CD14-positive monocyte (primary cell): ENCODE measurements at regions not wholly inside any gene's neighbourhood (a gene's known extent, or its start where the extent isn't known, plus 50 kb on each side); places are given as distances from the start of the nearest gene placed in this dataset.

Experiments used
- DNase-seq, 3 donors: peaks; one replicate each; pipeline ENCODE4 v3.0.0-alpha.2; 2011 to 2022
- H2AFZ ChIP-seq: 2 replicates; pipeline ENCODE4 v1.6.0; 2012; ENCODE audit warnings: mild to moderate bottlenecking, low read depth, low read length, inconsistent platforms; ENCODE audit not compliant: insufficient read depth, poor library complexity, severe bottlenecking
- H3K27ac ChIP-seq, 2 donors: 1 replicate in 1 of 2; 2 replicates in 1 of 2; pipeline ENCODE4 v1.5.1; 2012 to 2013; ENCODE audit warnings: low read length in 2 of 2, control low read depth in 1 of 2, inconsistent platforms in 1 of 2, low read depth in 1 of 2, mild to moderate bottlenecking in 1 of 2
- H3K27me3 ChIP-seq, 2 donors: one replicate each; pipeline versions ENCODE4 v1.6.0 to v1.6.1; 2011 to 2013; ENCODE audit warnings: low read length in 2 of 2; ENCODE audit not compliant: control insufficient read depth in 2 of 2, insufficient read depth in 2 of 2
- H3K36me3 ChIP-seq, 2 donors: replicated peaks in 1 of 2; 1 replicate in 1 of 2; 2 replicates in 1 of 2; pipeline versions ENCODE4 v1.5.1 to v1.6.1; 2012 to 2013; ENCODE audit warnings: low read length in 2 of 2, control low read depth in 1 of 2, inconsistent platforms in 1 of 2, mild to moderate bottlenecking in 1 of 2; ENCODE audit not compliant: insufficient read depth in 2 of 2, control insufficient read depth in 1 of 2
- H3K4me1 ChIP-seq, 2 donors: 1 replicate in 1 of 2; 2 replicates in 1 of 2; pipeline versions ENCODE4 v1.5.1 to v1.6.1; 2012 to 2013; ENCODE audit warnings: low read length in 2 of 2, control low read depth in 1 of 2, inconsistent platforms in 1 of 2, mild to moderate bottlenecking in 1 of 2, moderate library complexity in 1 of 2; ENCODE audit not compliant: insufficient read depth in 2 of 2, control insufficient read depth in 1 of 2
- H3K4me2 ChIP-seq: replicated peaks from 2 replicates; pipeline ENCODE3; 2012; ENCODE audit warnings: low read length, moderate library complexity, mild to moderate bottlenecking; ENCODE audit not compliant: poor library complexity, severe bottlenecking; ENCODE audit errors: extremely low read depth
- H3K4me3 ChIP-seq, 3 experiments: fragments of 200-600 bp in 1 of 3; sonication (generic) in 1 of 3; replicated peaks in 1 of 3; 1 replicate in 2 of 3; 2 replicates in 1 of 3; pipeline ENCODE4 v1.5.1; 2011 to 2013; ENCODE audit warnings: low read length in 3 of 3, mild to moderate bottlenecking in 3 of 3, control low read depth in 2 of 3, low read depth in 2 of 3, inconsistent platforms in 1 of 3, moderate library complexity in 1 of 3
- H3K79me2 ChIP-seq: 2 replicates; pipeline ENCODE4 v1.6.0; 2012; ENCODE audit warnings: mild to moderate bottlenecking, control low read depth, inconsistent platforms, low read length, moderate library complexity; ENCODE audit not compliant: insufficient read depth
- H3K9ac ChIP-seq: 2 replicates; pipeline ENCODE4 v1.6.0; 2017; ENCODE audit warnings: low read length, mild to moderate bottlenecking; ENCODE audit not compliant: insufficient read depth, poor library complexity, severe bottlenecking
- H3K9me3 ChIP-seq, 2 donors: replicated peaks in 1 of 2; 1 replicate in 1 of 2; 2 replicates in 1 of 2; pipeline versions ENCODE4 v1.5.1 to v1.6.1; 2012 to 2013; ENCODE audit warnings: low read length in 2 of 2, control low read depth in 1 of 2; ENCODE audit not compliant: control insufficient read depth in 1 of 2, insufficient read depth in 1 of 2
- H4K20me1 ChIP-seq: 2 replicates; pipeline ENCODE4 v1.6.0; 2012; ENCODE audit warnings: mild to moderate bottlenecking, low read length, control low read depth, moderate library complexity; ENCODE audit not compliant: insufficient read depth
- H3K27ac Mint-ChIP-seq, 7 donors: one replicate each; pipeline ENCODE4 v1.8.0; 2020; ENCODE audit warnings: mild to moderate bottlenecking in 7 of 7, mixed read lengths in 7 of 7, moderate library complexity in 6 of 7, inconsistent platforms in 2 of 7
- H3K27me3 Mint-ChIP-seq, 3 donors: one replicate each; pipeline ENCODE4 v1.8.0; 2021 to 2022; ENCODE audit warnings: low read depth in 3 of 3, mild to moderate bottlenecking in 3 of 3, mixed read lengths in 3 of 3, moderate library complexity in 3 of 3, inconsistent platforms in 1 of 3
- H3K36me3 Mint-ChIP-seq, 2 donors: one replicate each; pipeline ENCODE4 v1.8.0; 2020; ENCODE audit warnings: mixed read lengths in 2 of 2, inconsistent platforms in 1 of 2, mild to moderate bottlenecking in 1 of 2
- H3K4me1 Mint-ChIP-seq: one replicate; pipeline ENCODE4 v1.8.0; 2020; ENCODE audit warnings: mild to moderate bottlenecking, mixed read lengths
- H3K4me3 Mint-ChIP-seq, 2 donors: one replicate each; pipeline ENCODE4 v1.8.0; 2020; ENCODE audit warnings: mild to moderate bottlenecking in 2 of 2, mixed read lengths in 2 of 2, moderate library complexity in 1 of 2
- H3K9me3 Mint-ChIP-seq, 7 donors: one replicate each; pipeline ENCODE4 v1.8.0; 2020 to 2022; ENCODE audit warnings: mixed read lengths in 7 of 7, mild to moderate bottlenecking in 6 of 7, moderate library complexity in 6 of 7, inconsistent platforms in 2 of 7
- CTCF ChIP-seq: fragments of 200-600 bp; IDR thresholded peaks from one replicate; pipeline ENCODE4 v1.8.0; 2022; ENCODE audit warnings: antibody characterized with exemption, mild to moderate bottlenecking
- WGBS: methylation state at CpG from one replicate; pipeline ENCODE4 v1.1.5; 2013; ENCODE audit warnings: missing lambda C conversion rate; ENCODE audit not compliant: insufficient coverage; 5-methylcytosine and 5-hydroxymethylcytosine counted together
- intact Hi-C, 2 donors: fragments of 100-400 bp; cut with micrococcal nuclease; formaldehyde crosslinking; loops; one replicate each; pipeline versions ENCODE4 v1.15.0 to v1.15.1; 2023

- Histone ChIP-seq H3K4me2 (no peak overlapping the region), H3K4me1 (no peaks in the 10 kb centered on the region), H3K27me3 (no peaks in the 10 kb centered on the region), H3K9ac (no peak overlapping the region), H3K9me3 (peaks cover 0 to 7% of the 10 kb centered on the region in 2 donors), H3K36me3 (no peaks in the 10 kb centered on the region), H3K4me3 (no peak overlapping the region), H2AFZ (no peak overlapping the region), H3K27ac (no peak overlapping the region), H4K20me1 (no peaks in the 10 kb centered on the region), H3K79me2 (no peaks in the 10 kb centered on the region)
- H3K9me3 Mint-ChIP-seq, result peaks cover 4 to 20% (median 10%) of the 10 kb centered on the region in 7 donors
- no peak overlapping the region for H3K27ac Mint-ChIP-seq
- no peak for DNase-seq
- intact Hi-C loops, result no loop called here
- H3K4me1 Mint-ChIP-seq, result no peaks in the 10 kb centered on the region
- peaks cover 0 to 3% of the 10 kb centered on the region in 2 donors for H3K36me3 Mint-ChIP-seq
- WGBS, result 83% methylated on average over 1 of the region's 1 CpG
- peaks cover 0 to 3% (median 0%) of the 10 kb centered on the region in 3 donors for H3K27me3 Mint-ChIP-seq
- TF ChIP-seq CTCF, result no peak
- H3K4me3 Mint-ChIP-seq, result no peak overlapping the region
Measured at GRCh38 chr5:40453689-40454088, 226.0 kb upstream of the PTGER4 start.

GRCh38 chr5:40452874-40453624 is 226.7 kb upstream of the PTGER4 start:
- Histone ChIP-seq H3K4me2 (no peak overlapping the region), H3K36me3 (no peaks in the 10 kb centered on the region), H3K9ac (no peak overlapping the region), H3K9me3 (peaks cover 0 to 7% of the 10 kb centered on the region in 2 donors), H3K79me2 (no peaks in the 10 kb centered on the region), H3K27me3 (no peaks in the 10 kb centered on the region), H3K27ac (no peak overlapping the region), H4K20me1 (no peaks in the 10 kb centered on the region), H3K4me3 (no peak overlapping the region), H3K4me1 (no peaks in the 10 kb centered on the region), H2AFZ (no peak overlapping the region)
- Mint-ChIP-seq H3K27me3 (peaks cover 0 to 3% (median 0%) of the 10 kb centered on the region in 3 donors), H3K27ac (no peak overlapping the region), H3K36me3 (peaks cover 0 to 3% of the 10 kb centered on the region in 2 donors), H3K9me3 (peaks cover 5 to 20% (median 10%) of the 10 kb centered on the region in 7 donors), H3K4me1 (no peaks in the 10 kb centered on the region), H3K4me3 (no peak overlapping the region)
- WGBS, result 100% methylated on average over 2 of the region's 5 CpGs
- intact Hi-C loops, result no loop called here
- DNase-seq, result no peak
- TF ChIP-seq CTCF, result no peak
